ENCODE measurements at regions not wholly inside any gene's neighbourhood (a gene's known extent, or its start where the extent isn't known, plus 50 kb on each side); places are given as distances from the start of the nearest gene placed in this dataset.

DNA sequence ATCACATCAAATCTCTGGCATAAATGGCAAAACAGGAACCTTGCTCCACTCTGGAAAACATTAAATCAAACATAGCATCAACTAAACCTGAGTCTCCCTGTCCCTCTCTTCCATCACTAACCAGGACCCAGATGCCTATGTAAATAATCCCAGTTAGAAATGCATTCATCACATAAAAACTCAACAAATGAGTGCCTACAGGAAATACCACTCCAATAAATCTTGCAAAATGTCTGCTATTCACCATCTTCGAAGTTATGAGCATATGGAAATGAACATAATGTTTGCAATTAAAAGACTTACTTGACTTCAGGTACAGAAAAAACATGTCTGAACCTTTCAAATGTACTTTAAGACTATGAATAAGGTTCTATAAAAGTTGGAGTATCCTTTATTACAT, 425.0 kb downstream of the CDH11 start:
- Histone ChIP-seq H3K36me3 (no peaks in the 10 kb centered on the region), H3K27me3 (no peaks in the 10 kb centered on the region), H3K4me3 (no peak overlapping the region), H3K4me1 (no peaks in the 10 kb centered on the region), H3K27ac (no peak overlapping the region), H3K9me3 (no peaks in the 10 kb centered on the region)
- intact Hi-C loops (cut with DNase I), result no loop called here
- TF ChIP-seq, protein P1, sequence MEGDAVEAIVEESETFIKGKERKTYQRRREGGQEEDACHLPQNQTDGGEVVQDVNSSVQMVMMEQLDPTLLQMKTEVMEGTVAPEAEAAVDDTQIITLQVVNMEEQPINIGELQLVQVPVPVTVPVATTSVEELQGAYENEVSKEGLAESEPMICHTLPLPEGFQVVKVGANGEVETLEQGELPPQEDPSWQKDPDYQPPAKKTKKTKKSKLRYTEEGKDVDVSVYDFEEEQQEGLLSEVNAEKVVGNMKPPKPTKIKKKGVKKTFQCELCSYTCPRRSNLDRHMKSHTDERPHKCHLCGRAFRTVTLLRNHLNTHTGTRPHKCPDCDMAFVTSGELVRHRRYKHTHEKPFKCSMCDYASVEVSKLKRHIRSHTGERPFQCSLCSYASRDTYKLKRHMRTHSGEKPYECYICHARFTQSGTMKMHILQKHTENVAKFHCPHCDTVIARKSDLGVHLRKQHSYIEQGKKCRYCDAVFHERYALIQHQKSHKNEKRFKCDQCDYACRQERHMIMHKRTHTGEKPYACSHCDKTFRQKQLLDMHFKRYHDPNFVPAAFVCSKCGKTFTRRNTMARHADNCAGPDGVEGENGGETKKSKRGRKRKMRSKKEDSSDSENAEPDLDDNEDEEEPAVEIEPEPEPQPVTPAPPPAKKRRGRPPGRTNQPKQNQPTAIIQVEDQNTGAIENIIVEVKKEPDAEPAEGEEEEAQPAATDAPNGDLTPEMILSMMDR (IDR thresholded peaks at IDR 0.05), result no peak
- no peak for ATAC-seq
- DNase-seq, result no peak

DNA sequence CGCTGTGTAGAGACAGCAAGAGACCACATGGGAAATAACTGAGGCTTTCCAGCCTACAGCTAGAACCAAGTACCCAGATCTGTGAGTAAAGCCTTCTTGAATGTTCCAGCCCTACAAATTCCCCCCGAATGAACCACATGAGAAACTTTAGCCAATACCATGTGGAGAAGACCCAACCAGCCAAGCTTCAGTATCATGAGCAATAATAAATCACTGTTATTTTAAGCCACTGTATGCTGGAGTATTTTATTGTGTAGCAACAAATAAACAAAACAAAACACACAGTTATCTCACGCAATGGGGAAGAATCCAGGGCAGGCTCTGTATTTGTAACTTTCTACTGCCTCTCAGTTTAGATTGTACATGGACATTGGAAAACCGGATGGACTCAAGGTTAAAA, 426.2 kb downstream of the CDH11 start:
- no peak overlapping the region for H3K4me3 ChIP-seq
- no peaks in the 10 kb centered on the region for H3K36me3 ChIP-seq
- H3K27me3 ChIP-seq, result no peaks in the 10 kb centered on the region
- no peaks in the 10 kb centered on the region for H3K4me1 ChIP-seq
- TF ChIP-seq, protein P1 (IDR thresholded peaks at IDR 0.05), result no peak
- DNase-seq, result no peak
- intact Hi-C loops (cut with DNase I), result no loop called here
- no peaks in the 10 kb centered on the region for H3K9me3 ChIP-seq
- no peak overlapping the region for H3K27ac ChIP-seq
- ATAC-seq, result no peak

DNA sequence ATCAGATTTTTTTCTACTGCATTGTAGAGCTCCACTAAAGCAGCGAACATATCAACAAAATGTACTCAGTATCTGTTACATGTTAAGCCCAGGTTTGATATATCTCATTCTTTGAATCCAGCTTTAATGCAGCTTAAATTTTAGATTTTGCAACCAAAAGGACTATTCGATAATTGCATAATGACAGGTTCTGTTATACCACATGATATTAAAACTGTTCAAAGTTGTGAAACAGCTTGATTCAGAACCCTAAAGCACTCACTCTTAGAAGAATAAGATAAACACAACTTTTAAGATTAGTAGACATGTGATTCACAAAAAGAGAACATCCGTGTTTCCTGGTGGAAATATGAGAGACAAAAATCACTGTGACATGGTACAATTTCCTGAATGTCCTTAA, 427.9 kb downstream of the CDH11 start:
- H3K9me3 ChIP-seq, result no peaks in the 10 kb centered on the region
- intact Hi-C loops (cut with DNase I), result no loop called here
- TF ChIP-seq, protein P1 (IDR thresholded peaks at IDR 0.05), result no peak
- DNase-seq (no peak), ATAC-seq (no peak)
- H3K27me3 ChIP-seq, result no peaks in the 10 kb centered on the region
- H3K27ac ChIP-seq, result no peak overlapping the region
- no peaks in the 10 kb centered on the region for H3K36me3 ChIP-seq
- no peak overlapping the region for H3K4me3 ChIP-seq
- H3K4me1 ChIP-seq, result no peaks in the 10 kb centered on the region

DNA sequence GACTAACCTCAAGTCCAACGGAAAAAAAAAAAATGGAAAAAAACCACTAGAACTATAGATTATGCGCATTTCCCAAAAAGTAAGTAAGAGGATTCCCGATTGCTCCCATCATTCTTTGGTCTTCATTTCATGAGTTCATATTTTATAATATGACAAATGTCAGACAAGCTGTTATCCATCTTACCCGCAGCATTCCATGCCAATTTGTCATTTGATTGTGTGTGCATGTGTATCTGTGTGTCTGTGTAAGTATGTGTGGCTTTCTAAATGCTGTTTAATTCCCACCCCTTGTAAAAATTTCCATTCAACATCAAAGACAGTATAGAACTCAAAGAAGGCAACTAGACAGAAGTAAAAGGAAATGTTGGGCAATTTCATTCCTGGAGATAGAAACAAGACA, 434.1 kb downstream of the CDH11 start:
- intact Hi-C loops (cut with DNase I), result no loop called here
- ATAC-seq (no peak), DNase-seq (no peak)
- Histone ChIP-seq H3K36me3 (no peaks in the 10 kb centered on the region), H3K27me3 (no peaks in the 10 kb centered on the region), H3K27ac (no peak overlapping the region), H3K9me3 (no peaks in the 10 kb centered on the region), H3K4me3 (no peak overlapping the region), H3K4me1 (no peaks in the 10 kb centered on the region)
- TF ChIP-seq, protein P1 (IDR thresholded peaks at IDR 0.05), result no peak

DNA sequence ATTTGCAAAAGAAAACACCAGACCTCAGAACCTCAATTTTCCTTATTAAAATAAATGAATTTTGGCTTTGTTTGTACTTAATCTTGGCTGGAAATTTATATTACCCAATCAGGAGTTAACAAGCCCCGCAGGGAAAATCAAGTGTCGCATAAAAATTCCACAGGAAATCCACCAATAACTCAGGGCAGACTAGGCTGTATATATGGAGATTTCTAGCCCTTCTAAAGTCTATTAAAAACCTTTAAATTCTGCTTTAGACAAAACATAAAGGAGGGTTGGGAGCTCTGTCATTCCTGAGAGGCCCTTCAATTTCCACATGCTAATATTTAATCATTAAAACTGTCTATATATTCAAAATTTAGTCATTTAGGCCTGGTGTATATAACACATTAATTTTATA, 434.7 kb downstream of the CDH11 start:
- TF ChIP-seq, protein P1 (IDR thresholded peaks at IDR 0.05), result no peak
- no peaks in the 10 kb centered on the region for H3K4me1 ChIP-seq
- no peaks in the 10 kb centered on the region for H3K36me3 ChIP-seq

DNA sequence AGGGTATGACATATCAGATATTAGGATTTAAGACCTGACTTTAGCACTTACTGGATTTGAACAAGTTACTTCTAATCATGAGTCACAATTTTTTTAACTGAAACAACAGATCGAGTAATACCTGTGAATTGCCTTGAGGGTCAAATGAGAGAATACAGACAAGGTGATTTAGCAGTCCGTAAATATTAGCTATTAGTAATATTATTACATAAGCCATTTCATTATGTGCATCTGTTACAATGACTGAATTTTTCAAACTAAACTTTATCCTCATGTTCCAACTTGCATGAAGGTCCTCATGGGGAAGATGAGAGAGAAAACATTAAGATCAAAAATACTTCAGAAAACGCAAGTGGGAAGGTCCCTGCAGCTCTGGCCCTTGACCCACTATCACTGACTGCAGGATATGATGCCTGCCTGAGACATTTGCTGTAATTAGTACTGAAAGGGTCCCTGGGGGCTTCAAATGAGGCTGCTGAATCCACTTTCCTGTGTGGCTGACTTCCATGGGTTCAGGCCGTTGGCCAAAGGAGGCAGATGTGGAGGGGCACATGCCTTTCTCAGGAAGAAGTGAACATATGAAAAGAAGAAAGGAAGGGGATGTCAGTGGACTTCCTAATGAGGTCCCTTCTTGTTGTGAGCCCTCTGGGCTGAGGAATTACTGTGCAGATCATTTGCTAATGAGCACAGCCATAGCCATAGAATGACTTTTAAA, 441.7 kb downstream of the CDH11 start:
- no peak overlapping the region for H3K27ac ChIP-seq
- ATAC-seq, result no peak
- no peak overlapping the region for H3K4me3 ChIP-seq
- no peaks in the 10 kb centered on the region for H3K9me3 ChIP-seq
- no peaks in the 10 kb centered on the region for H3K27me3 ChIP-seq
- intact Hi-C loops (cut with DNase I), result no loop called here
- DNase-seq, result no peak
- no peaks in the 10 kb centered on the region for H3K4me1 ChIP-seq
- TF ChIP-seq, protein P1 (IDR thresholded peaks at IDR 0.05), result no peak
- no peaks in the 10 kb centered on the region for H3K36me3 ChIP-seq

More for the DNA sequence above, 434.7 kb downstream of the CDH11 start:
- H3K27me3 ChIP-seq, result no peaks in the 10 kb centered on the region
- H3K4me3 ChIP-seq, result no peak overlapping the region
- DNase-seq (no peak), ATAC-seq (no peak)
- no peak overlapping the region for H3K27ac ChIP-seq
- no peaks in the 10 kb centered on the region for H3K9me3 ChIP-seq
- intact Hi-C loops (cut with DNase I), result no loop called here

All from upper lobe of right lung (tissue), 1 donor.